KMS-11 (cell line): ENCODE measurements at regions not wholly inside any gene's neighbourhood (a gene's known extent, or its start where the extent isn't known, plus 50 kb on each side); places are given as distances from the start of the nearest gene placed in this dataset.
"Not testable (repeated sequence)": the region's sequence is repeated elsewhere in the genome, so short reads cannot be mapped to it uniquely, and the experiment has no call there.

Experiments
- H2AFZ ChIP-seq: fragments of 200-600 bp; sonication (generic); 2 replicates; pipeline ENCODE4 v1.6.1; 2016; ENCODE audit warnings: antibody characterized with exemption, mixed run types, low read depth
- H3K27ac ChIP-seq: fragments of 200-600 bp; sonication (generic); 2 replicates; pipeline ENCODE4 v1.6.1; 2016; ENCODE audit warnings: mild to moderate bottlenecking, mixed run types
- H3K27me3 ChIP-seq: fragments of 200-600 bp; sonication (generic); 2 replicates; pipeline ENCODE4 v1.6.1; 2017; ENCODE audit warnings: mild to moderate bottlenecking, low read depth, mixed run types, moderate library complexity; ENCODE audit not compliant: insufficient read depth
- H3K36me3 ChIP-seq: fragments of 200-600 bp; sonication (generic); 2 replicates; pipeline ENCODE4 v1.6.1; 2017; ENCODE audit warnings: mild to moderate bottlenecking, mixed run types; ENCODE audit not compliant: insufficient read depth
- H3K4me1 ChIP-seq: fragments of 200-600 bp; sonication (generic); 2 replicates; pipeline ENCODE4 v1.6.1; 2016; ENCODE audit warnings: mild to moderate bottlenecking, low read depth, mixed run types; ENCODE audit not compliant: poor library complexity, severe bottlenecking
- H3K4me2 ChIP-seq: fragments of 200-600 bp; sonication (generic); 2 replicates; pipeline ENCODE4 v1.7.0; 2016; ENCODE audit warnings: mild to moderate bottlenecking, mixed run types
- H3K4me3 ChIP-seq: fragments of 200-600 bp; sonication (generic); IDR thresholded peaks from 2 replicates; pipeline ENCODE4 v1.6.1; 2017; ENCODE audit warnings: low read depth, low read length, mixed read lengths; ENCODE audit not compliant: insufficient read depth
- H3K79me2 ChIP-seq: fragments of 200-600 bp; sonication (generic); 2 replicates; pipeline ENCODE4 v1.6.1; 2016; ENCODE audit warnings: low read depth, mixed run types; ENCODE audit not compliant: insufficient read depth
- H3K9ac ChIP-seq: fragments of 200-600 bp; sonication (generic); 2 replicates; pipeline ENCODE4 v1.6.1; 2016; ENCODE audit warnings: mild to moderate bottlenecking, mixed run types
- H4K20me1 ChIP-seq: fragments of 200-600 bp; sonication (generic); 2 replicates; pipeline ENCODE4 v1.6.1; 2016; ENCODE audit warnings: mild to moderate bottlenecking, mixed run types; ENCODE audit not compliant: insufficient read depth
- TF ChIP-seq, protein P1 (sequence below): fragments of 200-600 bp; sonication (generic); conservative IDR thresholded peaks from 2 replicates; pipeline ENCODE4 v1.6.1; 2017; ENCODE audit warnings: low read depth, mild to moderate bottlenecking, antibody characterized with exemption, low read length, moderate library complexity, mixed read lengths

DNA sequence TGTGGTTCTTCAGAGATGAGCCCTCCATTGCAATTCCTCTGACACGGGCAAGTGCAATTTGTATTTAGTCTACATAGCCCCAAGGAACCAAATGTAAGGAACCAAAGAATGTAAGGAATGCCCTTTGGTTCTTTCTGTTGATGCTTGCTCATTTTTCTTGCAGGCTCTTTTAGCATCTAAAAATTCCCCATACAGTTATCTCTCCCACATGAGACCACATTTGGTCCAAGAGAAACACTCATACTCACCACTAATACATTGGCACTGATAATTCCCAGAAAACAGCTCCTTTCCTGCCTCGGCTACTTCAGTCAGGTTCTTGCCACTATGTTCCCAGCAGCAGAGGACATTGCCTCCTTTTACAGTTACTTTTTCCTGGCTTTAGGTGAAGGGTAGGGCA is 332.6 kb downstream of the AEBP2 start:
- H3K27ac ChIP-seq = no peak overlapping the region
- no peaks in the 10 kb centered on the region for H4K20me1 ChIP-seq
- no peaks in the 10 kb centered on the region for H3K4me1 ChIP-seq
- H3K4me3 ChIP-seq = no peak overlapping the region
- no peaks in the 10 kb centered on the region for H3K36me3 ChIP-seq
- TF ChIP-seq, protein P1, sequence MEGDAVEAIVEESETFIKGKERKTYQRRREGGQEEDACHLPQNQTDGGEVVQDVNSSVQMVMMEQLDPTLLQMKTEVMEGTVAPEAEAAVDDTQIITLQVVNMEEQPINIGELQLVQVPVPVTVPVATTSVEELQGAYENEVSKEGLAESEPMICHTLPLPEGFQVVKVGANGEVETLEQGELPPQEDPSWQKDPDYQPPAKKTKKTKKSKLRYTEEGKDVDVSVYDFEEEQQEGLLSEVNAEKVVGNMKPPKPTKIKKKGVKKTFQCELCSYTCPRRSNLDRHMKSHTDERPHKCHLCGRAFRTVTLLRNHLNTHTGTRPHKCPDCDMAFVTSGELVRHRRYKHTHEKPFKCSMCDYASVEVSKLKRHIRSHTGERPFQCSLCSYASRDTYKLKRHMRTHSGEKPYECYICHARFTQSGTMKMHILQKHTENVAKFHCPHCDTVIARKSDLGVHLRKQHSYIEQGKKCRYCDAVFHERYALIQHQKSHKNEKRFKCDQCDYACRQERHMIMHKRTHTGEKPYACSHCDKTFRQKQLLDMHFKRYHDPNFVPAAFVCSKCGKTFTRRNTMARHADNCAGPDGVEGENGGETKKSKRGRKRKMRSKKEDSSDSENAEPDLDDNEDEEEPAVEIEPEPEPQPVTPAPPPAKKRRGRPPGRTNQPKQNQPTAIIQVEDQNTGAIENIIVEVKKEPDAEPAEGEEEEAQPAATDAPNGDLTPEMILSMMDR = no peak
- no peak overlapping the region for H3K4me2 ChIP-seq
- H3K9ac ChIP-seq = no peak overlapping the region
- no peaks in the 10 kb centered on the region for H3K79me2 ChIP-seq
- no peaks in the 10 kb centered on the region for H3K27me3 ChIP-seq
- no peak overlapping the region for H2AFZ ChIP-seq

- no peaks in the 10 kb centered on the region for H3K79me2 ChIP-seq
- no peaks in the 10 kb centered on the region for H3K36me3 ChIP-seq
- no peak overlapping the region for H3K4me3 ChIP-seq
- no peaks in the 10 kb centered on the region for H3K27me3 ChIP-seq
- no peaks in the 10 kb centered on the region for H3K4me1 ChIP-seq
- no peak overlapping the region for H3K4me2 ChIP-seq
- no peak overlapping the region for H3K27ac ChIP-seq
- H3K9ac ChIP-seq = no peak overlapping the region
- no peaks in the 10 kb centered on the region for H4K20me1 ChIP-seq
- TF ChIP-seq, protein P1 = no peak
- no peak overlapping the region for H2AFZ ChIP-seq
These were observed 333.5 kb downstream of the AEBP2 start for GRCh38 chr12:19772776-19773175.

- TF ChIP-seq, protein P1 = no peak
- no peak overlapping the region for H3K4me3 ChIP-seq
- no peaks in the 10 kb centered on the region for H3K79me2 ChIP-seq
- H4K20me1 ChIP-seq = no peaks in the 10 kb centered on the region
- H2AFZ ChIP-seq = no peak overlapping the region
- H3K36me3 ChIP-seq = no peaks in the 10 kb centered on the region
- no peak overlapping the region for H3K27ac ChIP-seq
- no peaks in the 10 kb centered on the region for H3K27me3 ChIP-seq
- no peak overlapping the region for H3K4me2 ChIP-seq
- no peaks in the 10 kb centered on the region for H3K4me1 ChIP-seq
- H3K9ac ChIP-seq = no peak overlapping the region
These were observed 335.9 kb downstream of the AEBP2 start for GRCh38 chr12:19775241-19775640.

GRCh38 chr12:19775976-19776375 is 336.7 kb downstream of the AEBP2 start:
- H3K4me2 ChIP-seq = not testable (repeated sequence)

DNA sequence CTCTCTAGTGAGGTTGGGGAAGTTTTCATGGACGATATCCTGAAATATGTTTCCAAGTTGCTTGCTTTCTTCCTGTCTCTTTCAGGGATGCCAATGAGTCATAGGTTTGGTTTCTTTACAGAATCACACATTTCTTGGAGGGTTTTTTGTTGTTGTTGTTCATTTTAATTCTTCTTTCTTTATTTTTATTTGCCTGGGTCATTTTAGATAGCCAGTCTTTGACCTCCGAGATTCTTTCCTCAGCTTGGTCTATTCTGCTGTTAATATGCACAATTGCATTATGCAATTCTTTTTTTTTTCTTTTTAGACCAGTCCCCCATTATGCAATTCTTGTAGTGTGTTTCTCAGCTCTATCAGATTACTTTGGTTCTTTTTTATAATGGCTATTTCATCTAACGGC is 338.9 kb downstream of the AEBP2 start:
- H3K27me3 ChIP-seq = no peaks in the 10 kb centered on the region
- no peaks in the 10 kb centered on the region for H3K4me1 ChIP-seq
- H3K4me2 ChIP-seq = no peak overlapping the region
- no peak overlapping the region for H2AFZ ChIP-seq
- no peak overlapping the region for H3K4me3 ChIP-seq
- no peaks in the 10 kb centered on the region for H3K79me2 ChIP-seq
- no peak overlapping the region for H3K27ac ChIP-seq
- H4K20me1 ChIP-seq = no peaks in the 10 kb centered on the region
- TF ChIP-seq, protein P1 = no peak
- no peak overlapping the region for H3K9ac ChIP-seq
- no peaks in the 10 kb centered on the region for H3K36me3 ChIP-seq

More at GRCh38 chr12:19775976-19776375, 336.7 kb downstream of the AEBP2 start:
- H3K9ac ChIP-seq, H3K36me3 ChIP-seq, H3K79me2 ChIP-seq, H4K20me1 ChIP-seq, H3K4me3 ChIP-seq, H3K27me3 ChIP-seq, H3K4me1 ChIP-seq, H2AFZ ChIP-seq, H3K27ac ChIP-seq: not testable (repeated sequence)
